ENCODE measurements at regions not wholly inside any gene's neighbourhood (a gene's known extent, or its start where the extent isn't known, plus 50 kb on each side); places are given as distances from the start of the nearest gene placed in this dataset.

DNA sequence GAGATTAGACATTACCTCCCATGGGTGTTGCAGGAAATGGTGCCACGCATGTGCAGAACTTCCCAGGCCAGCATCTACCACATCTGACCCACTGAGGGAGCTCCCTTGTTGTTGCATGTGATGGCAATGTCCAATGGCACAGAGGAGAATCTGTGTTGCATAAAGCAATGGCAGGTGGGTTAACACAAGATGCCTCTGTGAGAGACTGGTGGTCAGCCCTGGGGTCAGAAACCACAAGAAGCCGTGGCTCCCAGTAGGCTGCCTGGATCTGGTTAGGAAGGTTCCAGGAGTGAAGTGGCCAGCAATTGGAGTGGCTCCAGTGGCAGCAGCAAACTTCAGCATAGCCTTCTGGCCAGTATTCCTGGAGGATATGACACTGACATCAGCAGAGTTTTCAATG is 65.9 kb upstream of the HMGA2 start:
- H3K27me3 ChIP-seq (ENCODE audit: control insufficient read depth, insufficient read depth, low read length), result peaks cover 2% of the 10 kb centered on the region
- DNase-seq (no peak), ATAC-seq (ENCODE audit: low read depth in 2 of 2) (no peak)
- H3K27ac ChIP-seq (ENCODE audit: insufficient read depth, low read length, poor library complexity, severe bottlenecking), result no peak overlapping the region
- peaks cover 0 to 5% (median 2%) of the 10 kb centered on the region in 4 donors for H3K4me1 Mint-ChIP-seq
- H3K9me3 ChIP-seq (ENCODE audit: control insufficient read depth in 2 of 2, low read length in 2 of 2), result no peaks in the 10 kb centered on the region
- no peak overlapping the region for H3K4me3 Mint-ChIP-seq
- no peak overlapping the region for H3K27ac Mint-ChIP-seq
- H3K4me3 ChIP-seq (ENCODE audit: low read depth, low read length), result no peak overlapping the region
- H3K9me3 Mint-ChIP-seq, result peaks cover 0 to 5% (median 0%) of the 10 kb centered on the region in 7 donors
- no peaks in the 10 kb centered on the region for H3K4me1 ChIP-seq (ENCODE audit: control insufficient read depth, insufficient read depth, low read length, poor library complexity, severe bottlenecking)
- H3K27me3 Mint-ChIP-seq, result no peaks in the 10 kb centered on the region
- H3K36me3 Mint-ChIP-seq, result no peaks in the 10 kb centered on the region
- H3K36me3 ChIP-seq (ENCODE audit: control insufficient read depth, insufficient read depth, low read length), result no peaks in the 10 kb centered on the region

DNA sequence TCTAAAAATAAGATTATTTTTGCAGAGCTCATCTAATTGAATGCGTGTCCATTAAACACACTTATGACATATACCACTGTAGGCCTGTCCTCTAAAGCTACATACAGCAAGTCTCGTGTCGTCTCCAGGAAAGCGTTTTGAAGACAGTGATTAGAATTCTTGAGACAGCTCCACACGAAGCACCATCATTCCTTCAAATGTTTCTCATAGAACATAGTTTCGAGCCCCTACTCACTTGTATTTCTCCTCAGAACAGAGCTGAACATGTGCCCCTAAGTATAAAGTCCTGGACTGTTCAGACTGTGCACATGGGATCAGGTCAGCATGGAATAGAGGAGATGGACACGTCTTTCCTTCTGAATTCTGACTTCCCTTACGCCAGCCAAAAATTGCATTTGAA is 64.5 kb upstream of the HMGA2 start:
- DNase-seq (no peak), ATAC-seq (ENCODE audit: low read depth in 2 of 2) (no peak)
- peaks cover 0 to 5% (median 0%) of the 10 kb centered on the region in 7 donors for H3K9me3 Mint-ChIP-seq
- H3K4me3 Mint-ChIP-seq, result no peak overlapping the region
- no peaks in the 10 kb centered on the region for H3K9me3 ChIP-seq (ENCODE audit: control insufficient read depth in 2 of 2, low read length in 2 of 2)
- H3K36me3 Mint-ChIP-seq, result no peaks in the 10 kb centered on the region
- peaks cover 0 to 5% (median 2%) of the 10 kb centered on the region in 4 donors for H3K4me1 Mint-ChIP-seq
- no peaks in the 10 kb centered on the region for H3K27me3 Mint-ChIP-seq
- no peaks in the 10 kb centered on the region for H3K4me1 ChIP-seq (ENCODE audit: control insufficient read depth, insufficient read depth, low read length, poor library complexity, severe bottlenecking)
- no peak overlapping the region for H3K27ac Mint-ChIP-seq
- no peak overlapping the region for H3K27ac ChIP-seq (ENCODE audit: insufficient read depth, low read length, poor library complexity, severe bottlenecking)
- no peak overlapping the region for H3K4me3 ChIP-seq (ENCODE audit: low read depth, low read length)
- no peaks in the 10 kb centered on the region for H3K27me3 ChIP-seq (ENCODE audit: control insufficient read depth, insufficient read depth, low read length)
- H3K36me3 ChIP-seq (ENCODE audit: control insufficient read depth, insufficient read depth, low read length), result no peaks in the 10 kb centered on the region

- Mint-ChIP-seq H3K36me3 (no peaks in the 10 kb centered on the region), H3K4me1 (peaks cover 0 to 5% (median 2%) of the 10 kb centered on the region in 4 donors), H3K27me3 (no peaks in the 10 kb centered on the region), H3K9me3 (peaks cover 0 to 5% (median 1%) of the 10 kb centered on the region in 7 donors), H3K27ac (no peak overlapping the region), H3K4me3 (no peak overlapping the region)
- H3K4me1 ChIP-seq (ENCODE audit: control insufficient read depth, insufficient read depth, low read length, poor library complexity, severe bottlenecking), result no peaks in the 10 kb centered on the region
- ATAC-seq (ENCODE audit: low read depth in 2 of 2), result no peak
- no peaks in the 10 kb centered on the region for H3K36me3 ChIP-seq (ENCODE audit: control insufficient read depth, insufficient read depth, low read length)
- H3K27ac ChIP-seq (ENCODE audit: insufficient read depth, low read length, poor library complexity, severe bottlenecking), result no peak overlapping the region
- no peaks in the 10 kb centered on the region for H3K27me3 ChIP-seq (ENCODE audit: control insufficient read depth, insufficient read depth, low read length)
- H3K4me3 ChIP-seq (ENCODE audit: low read depth, low read length), result no peak overlapping the region
- H3K9me3 ChIP-seq (ENCODE audit: control insufficient read depth in 2 of 2, low read length in 2 of 2), result no peaks in the 10 kb centered on the region
- no peak for DNase-seq
Observed at GRCh38 chr12:65761301-65761700, 63.0 kb upstream of the HMGA2 start.

DNA sequence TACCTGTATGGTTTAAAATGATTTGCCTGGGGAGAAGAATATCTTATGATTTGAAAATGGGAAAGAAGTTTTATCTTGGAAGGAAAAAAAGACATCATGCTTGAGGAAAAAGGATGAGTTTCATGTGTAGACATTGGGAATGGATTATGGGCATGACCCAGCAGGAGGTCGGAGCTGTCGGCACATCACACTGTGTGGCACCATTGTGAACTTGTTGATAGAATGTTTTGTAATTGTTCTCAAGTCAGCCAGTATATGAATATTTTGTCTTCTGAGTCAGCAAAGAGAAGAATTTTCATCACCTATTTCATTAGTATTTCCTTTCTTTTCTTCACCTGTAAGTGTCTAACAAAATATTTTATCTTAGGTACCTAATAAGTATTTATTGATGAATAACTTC is 60.0 kb upstream of the HMGA2 start:
- H3K9me3 Mint-ChIP-seq, result peaks cover 0 to 9% (median 3%) of the 10 kb centered on the region in 7 donors
- H3K27me3 Mint-ChIP-seq, result peaks cover 3% of the 10 kb centered on the region
- H3K27ac Mint-ChIP-seq, result no peak overlapping the region
- no peaks in the 10 kb centered on the region for H3K4me1 Mint-ChIP-seq
- no peaks in the 10 kb centered on the region for H3K9me3 ChIP-seq (ENCODE audit: control insufficient read depth in 2 of 2, low read length in 2 of 2)
- no peak overlapping the region for H3K4me3 ChIP-seq (ENCODE audit: low read depth, low read length)
- H3K36me3 ChIP-seq (ENCODE audit: control insufficient read depth, insufficient read depth, low read length), result no peaks in the 10 kb centered on the region
- ATAC-seq (ENCODE audit: low read depth in 2 of 2) (no peak), DNase-seq (no peak)
- H3K4me1 ChIP-seq (ENCODE audit: control insufficient read depth, insufficient read depth, low read length, poor library complexity, severe bottlenecking), result no peaks in the 10 kb centered on the region
- H3K4me3 Mint-ChIP-seq, result no peak overlapping the region
- H3K27ac ChIP-seq (ENCODE audit: insufficient read depth, low read length, poor library complexity, severe bottlenecking), result no peak overlapping the region
- H3K27me3 ChIP-seq (ENCODE audit: control insufficient read depth, insufficient read depth, low read length), result no peaks in the 10 kb centered on the region
- H3K36me3 Mint-ChIP-seq, result no peaks in the 10 kb centered on the region

- peaks cover 0 to 13% (median 5%) of the 10 kb centered on the region in 7 donors for H3K9me3 Mint-ChIP-seq
- no peak for ATAC-seq (ENCODE audit: low read depth in 2 of 2)
Observed at GRCh38 chr12:65765436-65765813, 58.9 kb upstream of the HMGA2 start.

DNA sequence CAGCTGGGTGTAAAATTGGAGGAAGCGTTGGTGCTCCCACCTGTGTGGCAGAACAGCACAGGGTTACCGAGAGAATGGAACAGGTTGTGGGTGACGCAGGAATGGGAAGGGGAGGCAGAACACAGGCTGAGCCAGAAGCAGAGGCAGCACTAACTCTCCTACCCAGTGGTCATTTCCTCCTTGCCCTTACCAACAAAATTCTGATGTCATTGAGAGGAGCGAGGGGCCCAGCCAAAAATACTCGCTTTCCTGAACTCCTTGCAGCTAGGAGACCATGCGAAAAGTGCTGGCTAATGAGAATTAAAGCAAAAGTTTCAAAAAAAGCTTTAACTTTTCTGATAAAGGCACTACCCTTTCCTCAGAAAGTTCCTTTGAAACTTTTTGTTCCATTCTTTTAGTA is 54.4 kb upstream of the HMGA2 start:
- no peak overlapping the region for H3K27ac Mint-ChIP-seq
- H3K27me3 ChIP-seq (ENCODE audit: control insufficient read depth, insufficient read depth, low read length), result no peaks in the 10 kb centered on the region
- ATAC-seq (ENCODE audit: low read depth in 2 of 2) (no peak), DNase-seq (no peak)
- no peaks in the 10 kb centered on the region for H3K9me3 ChIP-seq (ENCODE audit: control insufficient read depth in 2 of 2, low read length in 2 of 2)
- H3K27ac ChIP-seq (ENCODE audit: insufficient read depth, low read length, poor library complexity, severe bottlenecking), result no peak overlapping the region
- H3K4me3 ChIP-seq (ENCODE audit: low read depth, low read length), result no peak overlapping the region
- H3K4me1 Mint-ChIP-seq, result no peaks in the 10 kb centered on the region
- peaks cover 0 to 10% (median 4%) of the 10 kb centered on the region in 7 donors for H3K9me3 Mint-ChIP-seq
- no peaks in the 10 kb centered on the region for H3K36me3 Mint-ChIP-seq
- peaks cover 11% of the 10 kb centered on the region for H3K27me3 Mint-ChIP-seq
- no peak overlapping the region for H3K4me3 Mint-ChIP-seq
- no peaks in the 10 kb centered on the region for H3K36me3 ChIP-seq (ENCODE audit: control insufficient read depth, insufficient read depth, low read length)
- no peaks in the 10 kb centered on the region for H3K4me1 ChIP-seq (ENCODE audit: control insufficient read depth, insufficient read depth, low read length, poor library complexity, severe bottlenecking)

More at GRCh38 chr12:65765436-65765813, 58.9 kb upstream of the HMGA2 start:
- DNase-seq, result no peak
- H3K27me3 Mint-ChIP-seq, result peaks cover 5% of the 10 kb centered on the region
- H3K36me3 Mint-ChIP-seq, result no peaks in the 10 kb centered on the region
- H3K4me3 Mint-ChIP-seq, result no peak overlapping the region
- no peak overlapping the region for H3K27ac Mint-ChIP-seq
- Histone ChIP-seq H3K27ac (ENCODE audit: insufficient read depth, low read length, poor library complexity, severe bottlenecking) (no peak overlapping the region), H3K4me1 (ENCODE audit: control insufficient read depth, insufficient read depth, low read length, poor library complexity, severe bottlenecking) (no peaks in the 10 kb centered on the region), H3K27me3 (ENCODE audit: control insufficient read depth, insufficient read depth, low read length) (no peaks in the 10 kb centered on the region), H3K36me3 (ENCODE audit: control insufficient read depth, insufficient read depth, low read length) (no peaks in the 10 kb centered on the region), H3K9me3 (ENCODE audit: control insufficient read depth in 2 of 2, low read length in 2 of 2) (no peaks in the 10 kb centered on the region), H3K4me3 (ENCODE audit: low read depth, low read length) (no peak overlapping the region)
- H3K4me1 Mint-ChIP-seq, result no peaks in the 10 kb centered on the region
